ENCODE measurements at regions not wholly inside any gene's neighbourhood (a gene's known extent, or its start where the extent isn't known, plus 50 kb on each side); places are given as distances from the start of the nearest gene placed in this dataset.

DNA sequence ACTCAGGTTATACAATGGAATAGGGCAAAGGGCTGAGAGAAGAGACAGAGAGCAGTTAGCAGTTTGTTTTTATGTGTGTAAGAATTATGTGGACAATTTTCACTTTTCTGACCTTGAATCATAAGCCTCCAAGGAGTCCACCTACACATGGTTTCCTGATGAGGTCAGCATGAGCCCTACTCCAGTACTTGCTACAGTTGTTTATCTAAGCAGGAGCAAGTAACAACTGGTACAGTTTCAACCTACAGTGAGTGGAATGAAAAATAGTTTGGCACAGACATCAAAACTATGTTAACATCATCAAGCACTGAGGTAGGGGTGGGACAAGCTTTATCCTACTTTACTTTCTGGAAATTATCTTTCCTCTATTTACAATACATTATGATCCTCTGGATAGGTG, 426.7 kb upstream of the ID4 start:
- H3K4me3 ChIP-seq (ENCODE audit: low read depth, low read length): no peak overlapping the region
- TF ChIP-seq, protein P1, sequence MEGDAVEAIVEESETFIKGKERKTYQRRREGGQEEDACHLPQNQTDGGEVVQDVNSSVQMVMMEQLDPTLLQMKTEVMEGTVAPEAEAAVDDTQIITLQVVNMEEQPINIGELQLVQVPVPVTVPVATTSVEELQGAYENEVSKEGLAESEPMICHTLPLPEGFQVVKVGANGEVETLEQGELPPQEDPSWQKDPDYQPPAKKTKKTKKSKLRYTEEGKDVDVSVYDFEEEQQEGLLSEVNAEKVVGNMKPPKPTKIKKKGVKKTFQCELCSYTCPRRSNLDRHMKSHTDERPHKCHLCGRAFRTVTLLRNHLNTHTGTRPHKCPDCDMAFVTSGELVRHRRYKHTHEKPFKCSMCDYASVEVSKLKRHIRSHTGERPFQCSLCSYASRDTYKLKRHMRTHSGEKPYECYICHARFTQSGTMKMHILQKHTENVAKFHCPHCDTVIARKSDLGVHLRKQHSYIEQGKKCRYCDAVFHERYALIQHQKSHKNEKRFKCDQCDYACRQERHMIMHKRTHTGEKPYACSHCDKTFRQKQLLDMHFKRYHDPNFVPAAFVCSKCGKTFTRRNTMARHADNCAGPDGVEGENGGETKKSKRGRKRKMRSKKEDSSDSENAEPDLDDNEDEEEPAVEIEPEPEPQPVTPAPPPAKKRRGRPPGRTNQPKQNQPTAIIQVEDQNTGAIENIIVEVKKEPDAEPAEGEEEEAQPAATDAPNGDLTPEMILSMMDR (IDR thresholded peaks at IDR 0.05; ENCODE audit: insufficient read depth, low read length, missing control alignments): no peak
- CTCF ChIA-PET: no interaction called here
- DNase-seq (ENCODE audit: low read depth, low spot score): no peak
- POLR2A ChIA-PET: no interaction called here

DNA sequence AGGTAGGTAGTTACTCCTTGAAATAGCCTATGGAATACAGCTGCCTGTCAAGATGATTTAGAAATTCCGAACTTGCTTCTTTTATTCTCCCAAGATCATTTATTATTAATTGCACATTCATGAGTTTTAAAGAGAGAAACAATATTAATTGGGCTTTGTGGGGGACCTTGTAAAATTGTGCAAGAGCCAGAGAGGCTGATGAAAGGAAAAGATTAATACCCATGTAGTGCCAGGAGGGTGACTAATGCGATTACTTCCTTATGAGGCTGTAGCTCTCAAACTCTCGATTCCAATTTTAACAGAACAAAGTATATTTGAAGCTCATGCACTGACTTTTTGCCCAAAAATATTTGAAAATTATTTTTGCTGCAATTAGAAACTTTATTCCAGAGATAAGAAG, 423.8 kb upstream of the ID4 start:
- no peak overlapping the region for H3K4me3 ChIP-seq (ENCODE audit: low read depth, low read length)
- ChIA-PET CTCF (no interaction called here), POLR2A (no interaction called here)
- DNase-seq (ENCODE audit: low read depth, low spot score): no peak
- TF ChIP-seq, protein P1 (IDR thresholded peaks at IDR 0.05; ENCODE audit: insufficient read depth, low read length, missing control alignments): no peak

DNA sequence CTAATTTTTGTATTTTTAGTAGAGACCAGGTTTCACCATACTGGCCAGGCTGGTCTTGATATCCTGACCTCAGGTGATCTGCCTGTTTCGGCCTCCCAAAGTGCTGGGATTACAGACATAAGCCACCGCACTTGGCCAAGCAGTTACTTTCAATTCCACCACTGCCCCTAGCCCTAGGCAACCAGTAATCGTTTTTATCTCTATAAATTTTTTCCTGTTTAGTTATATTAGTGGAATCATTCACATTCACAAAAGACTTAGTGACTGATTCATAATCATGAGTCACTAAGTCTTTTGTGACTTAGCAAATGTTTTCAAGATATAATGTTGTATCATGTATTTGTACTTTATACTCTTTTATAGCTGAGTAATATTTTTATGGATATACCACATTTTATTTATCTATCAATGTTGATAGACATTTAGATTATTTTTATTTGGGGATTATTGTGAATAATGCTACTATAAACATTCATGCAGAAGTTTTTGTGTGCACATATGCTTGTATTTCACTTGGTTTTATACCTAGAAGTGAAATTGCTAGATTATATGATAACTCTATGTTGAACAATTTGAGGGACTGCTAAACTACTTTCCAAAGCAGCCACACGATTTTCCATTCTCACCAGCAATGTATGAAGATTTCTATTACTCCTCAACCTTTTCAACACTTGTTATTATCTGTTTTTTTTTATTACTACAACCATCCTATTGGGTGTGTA, 421.4 kb upstream of the ID4 start:
- ChIA-PET CTCF (interaction anchor here (0.5 kb wide), 1 partner anchor 22 kb away, joined by 3 read pairs; no protein-coding TSS in a partner anchor), POLR2A (no interaction called here)
- TF ChIP-seq, protein P1 (IDR thresholded peaks at IDR 0.05; ENCODE audit: insufficient read depth, low read length, missing control alignments): no peak
- no peak for DNase-seq (ENCODE audit: low read depth, low spot score)
- H3K4me3 ChIP-seq (ENCODE audit: low read depth, low read length): no peak overlapping the region

DNA sequence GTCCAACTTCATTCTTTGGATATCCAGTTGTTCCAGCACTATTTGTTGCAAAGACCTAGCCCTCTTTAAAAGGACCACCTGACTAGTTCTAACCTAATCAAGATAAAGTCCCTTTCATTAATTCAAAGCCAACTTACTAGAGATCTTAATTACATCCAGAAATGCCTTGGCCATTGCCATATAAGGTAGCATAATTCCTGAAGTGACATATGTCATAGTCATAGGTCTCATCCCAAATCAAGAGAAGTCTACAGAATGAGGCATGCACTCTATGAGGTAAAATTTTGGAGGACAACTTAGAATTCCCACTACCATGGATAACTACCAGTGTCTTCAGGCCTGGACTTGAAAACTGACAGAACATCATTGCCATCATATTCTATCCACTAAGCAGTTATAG, 420.4 kb upstream of the ID4 start:
- no peak overlapping the region for H3K4me3 ChIP-seq (ENCODE audit: low read depth, low read length)
- CTCF ChIA-PET: no interaction called here
- TF ChIP-seq, protein P1 (IDR thresholded peaks at IDR 0.05; ENCODE audit: insufficient read depth, low read length, missing control alignments): no peak
- no peak for DNase-seq (ENCODE audit: low read depth, low spot score)
- POLR2A ChIA-PET: no interaction called here

DNA sequence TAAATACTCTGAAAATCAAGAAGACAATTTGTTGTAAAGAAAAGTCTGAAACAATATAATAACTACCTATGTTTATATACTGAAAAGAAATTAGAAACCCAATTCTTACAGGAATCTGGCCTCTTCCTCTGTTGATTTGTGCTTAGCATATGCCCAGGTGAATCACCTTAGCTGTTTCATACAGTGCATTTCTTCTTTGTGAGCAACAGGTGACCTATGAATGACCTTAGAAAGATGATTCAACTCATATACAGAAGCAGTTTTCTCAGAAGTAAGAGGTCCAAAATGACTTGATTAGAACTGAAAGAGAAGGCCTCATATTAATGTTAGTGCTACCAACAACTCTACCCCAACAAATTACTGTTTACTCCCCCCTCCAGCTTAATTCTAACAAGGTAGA, 419.5 kb upstream of the ID4 start:
- CTCF ChIA-PET: no interaction called here
- H3K4me3 ChIP-seq (ENCODE audit: low read depth, low read length): no peak overlapping the region
- POLR2A ChIA-PET: no interaction called here
- TF ChIP-seq, protein P1 (IDR thresholded peaks at IDR 0.05; ENCODE audit: insufficient read depth, low read length, missing control alignments): no peak
- DNase-seq (ENCODE audit: low read depth, low spot score): no peak

DNA sequence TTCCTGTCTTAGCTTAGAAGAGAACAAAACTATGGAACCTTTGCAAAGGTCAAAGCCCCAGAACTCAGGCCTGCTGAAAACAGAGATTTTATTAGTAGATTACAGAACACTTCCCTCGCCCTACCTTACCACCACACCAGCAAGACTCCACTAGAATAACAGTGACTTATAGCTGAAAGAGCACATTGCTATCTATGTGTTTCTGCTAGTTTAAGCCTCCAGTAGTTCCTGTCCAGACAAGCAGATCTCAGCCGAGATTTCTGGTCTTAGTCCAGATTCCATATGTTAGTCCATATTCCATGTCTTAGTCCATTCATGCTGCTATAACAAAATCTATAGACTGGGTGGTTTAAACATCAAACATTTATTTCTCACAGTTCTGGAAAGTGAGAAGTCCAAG, 412.3 kb upstream of the ID4 start:
- ChIA-PET CTCF (no interaction called here), POLR2A (no interaction called here)
- H3K4me3 ChIP-seq (ENCODE audit: low read depth, low read length): no peak overlapping the region
- TF ChIP-seq, protein P1 (IDR thresholded peaks at IDR 0.05; ENCODE audit: insufficient read depth, low read length, missing control alignments): no peak
- DNase-seq (ENCODE audit: low read depth, low spot score): no peak

Data from AG04449 (cell line).